ENCODE measurements at regions not wholly inside any gene's neighbourhood (a gene's known extent, or its start where the extent isn't known, plus 50 kb on each side); places are given as distances from the start of the nearest gene placed in this dataset.

DNA sequence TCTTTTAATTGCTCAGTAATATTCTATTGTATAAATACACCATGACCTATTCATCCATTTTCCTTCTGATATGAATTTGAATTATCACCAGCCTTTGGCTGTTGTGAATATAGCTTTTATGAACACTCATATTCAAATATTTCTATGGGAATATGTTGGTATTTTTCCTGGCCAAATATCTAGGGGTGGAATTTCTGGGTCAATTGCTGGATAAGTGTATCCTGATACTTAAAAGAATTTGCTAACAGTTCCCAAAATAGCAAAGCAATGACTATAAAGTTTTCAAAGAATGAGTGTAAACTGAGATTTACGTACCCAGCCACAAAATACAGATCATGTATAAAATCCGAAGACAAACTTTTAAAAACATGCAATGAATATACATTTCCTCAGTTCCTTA is 148.7 kb upstream of the CLEC14A start (continued):
- TF ChIP-seq, protein P1, sequence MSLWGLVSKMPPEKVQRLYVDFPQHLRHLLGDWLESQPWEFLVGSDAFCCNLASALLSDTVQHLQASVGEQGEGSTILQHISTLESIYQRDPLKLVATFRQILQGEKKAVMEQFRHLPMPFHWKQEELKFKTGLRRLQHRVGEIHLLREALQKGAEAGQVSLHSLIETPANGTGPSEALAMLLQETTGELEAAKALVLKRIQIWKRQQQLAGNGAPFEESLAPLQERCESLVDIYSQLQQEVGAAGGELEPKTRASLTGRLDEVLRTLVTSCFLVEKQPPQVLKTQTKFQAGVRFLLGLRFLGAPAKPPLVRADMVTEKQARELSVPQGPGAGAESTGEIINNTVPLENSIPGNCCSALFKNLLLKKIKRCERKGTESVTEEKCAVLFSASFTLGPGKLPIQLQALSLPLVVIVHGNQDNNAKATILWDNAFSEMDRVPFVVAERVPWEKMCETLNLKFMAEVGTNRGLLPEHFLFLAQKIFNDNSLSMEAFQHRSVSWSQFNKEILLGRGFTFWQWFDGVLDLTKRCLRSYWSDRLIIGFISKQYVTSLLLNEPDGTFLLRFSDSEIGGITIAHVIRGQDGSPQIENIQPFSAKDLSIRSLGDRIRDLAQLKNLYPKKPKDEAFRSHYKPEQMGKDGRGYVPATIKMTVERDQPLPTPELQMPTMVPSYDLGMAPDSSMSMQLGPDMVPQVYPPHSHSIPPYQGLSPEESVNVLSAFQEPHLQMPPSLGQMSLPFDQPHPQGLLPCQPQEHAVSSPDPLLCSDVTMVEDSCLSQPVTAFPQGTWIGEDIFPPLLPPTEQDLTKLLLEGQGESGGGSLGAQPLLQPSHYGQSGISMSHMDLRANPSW (CRISPR knock-in tag; IDR thresholded peaks at IDR 0.05; ENCODE audit: borderline replicate concordance): no peak

- BruUV-seq (replicated peaks): no TSS peak
- WGBS (ENCODE audit: low lambda C conversion rate): 1% methylated on average over 1 of the region's 1 CpG
- in situ Hi-C loops (cut with HindIII; ENCODE audit: extremely low pct_ligation_motif_present, low pct_unique_long_range_greater_than_20kb): no loop called here
These were observed 148.2 kb upstream of the CLEC14A start for GRCh38 chr14:38404100-38404541.

More at GRCh38 chr14:38404100-38404541, 148.2 kb upstream of the CLEC14A start:
- Histone ChIP-seq H2AFZ (ENCODE audit: low read length) (no peak overlapping the region), H3K4me1 (ENCODE audit: insufficient read depth, low read length) (no peaks in the 10 kb centered on the region), H3K4me3 (replicated peaks in 1 of 3; ENCODE audit: insufficient read depth in 1 of 3, low read depth in 2 of 3, low read length in 3 of 3) (no peak overlapping the region), H3K79me2 (ENCODE audit: insufficient read depth, low read length) (no peaks in the 10 kb centered on the region), H4K20me1 (ENCODE audit: insufficient read depth, low read length) (no peaks in the 10 kb centered on the region), H3K27me3 (ENCODE audit: control insufficient read depth in 1 of 2, insufficient read depth in 2 of 2, low read length in 2 of 2) (no peaks in the 10 kb centered on the region), H3K4me2 (ENCODE audit: low read depth, low read length) (no peak overlapping the region), H3K9me3 (ENCODE audit: low read length) (no peaks in the 10 kb centered on the region), H3K27ac (ENCODE audit: extremely low read length, insufficient read depth, low read length) (no peak overlapping the region), H3K9ac (ENCODE audit: insufficient read depth, low read depth, low read length) (no peak overlapping the region), H3K36me3 (replicated peaks in 1 of 2; ENCODE audit: control insufficient read depth in 1 of 2, insufficient read depth in 2 of 2, low read length in 2 of 2) (no peaks in the 10 kb centered on the region)
- intact Hi-C loops (cut with micrococcal nuclease; ENCODE audit: unreplicated experiment): no loop called here
- ATAC-seq (no peak), DNase-seq (ENCODE audit: low spot score) (no peak), FAIRE-seq (no peak)
- CTCF ChIA-PET (ENCODE audit: low intra/inter-chr PET ratio, low total read pairs): no interaction called here
- TF ChIP-seq MAFK (conservative IDR thresholded peaks at IDR 0.05 in 1 of 2, IDR thresholded peaks at IDR 0.05 in 1 of 2; ENCODE audit: low read length in 2 of 2): no peak
- TF ChIP-seq, protein P2, sequence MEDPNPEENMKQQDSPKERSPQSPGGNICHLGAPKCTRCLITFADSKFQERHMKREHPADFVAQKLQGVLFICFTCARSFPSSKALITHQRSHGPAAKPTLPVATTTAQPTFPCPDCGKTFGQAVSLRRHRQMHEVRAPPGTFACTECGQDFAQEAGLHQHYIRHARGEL (CRISPR knock-in tag; IDR thresholded peaks at IDR 0.05): no peak
- no peak for TF ChIP-seq ZSCAN9 (CRISPR knock-in tag; IDR thresholded peaks at IDR 0.05; ENCODE audit: borderline replicate concordance)
- no peak for TF ChIP-seq ZNF740 (CRISPR knock-in tag; IDR thresholded peaks at IDR 0.05)
- TF ChIP-seq ZNF772 (CRISPR knock-in tag; IDR thresholded peaks at IDR 0.05): no peak
- no peak for TF ChIP-seq ZFYVE20 (CRISPR knock-in tag; IDR thresholded peaks at IDR 0.05; ENCODE audit: borderline replicate concordance, low read depth)
- no peak for TF ChIP-seq MTF1 (CRISPR knock-in tag; IDR thresholded peaks at IDR 0.05)
- no peak for TF ChIP-seq ZSCAN21 (CRISPR knock-in tag; IDR thresholded peaks at IDR 0.05; ENCODE audit: borderline replicate concordance)
- TF ChIP-seq RBAK (CRISPR knock-in tag; IDR thresholded peaks at IDR 0.05): no peak
- TF ChIP-seq ARNT (IDR thresholded peaks at IDR 0.05): no peak
- TF ChIP-seq, protein P3, sequence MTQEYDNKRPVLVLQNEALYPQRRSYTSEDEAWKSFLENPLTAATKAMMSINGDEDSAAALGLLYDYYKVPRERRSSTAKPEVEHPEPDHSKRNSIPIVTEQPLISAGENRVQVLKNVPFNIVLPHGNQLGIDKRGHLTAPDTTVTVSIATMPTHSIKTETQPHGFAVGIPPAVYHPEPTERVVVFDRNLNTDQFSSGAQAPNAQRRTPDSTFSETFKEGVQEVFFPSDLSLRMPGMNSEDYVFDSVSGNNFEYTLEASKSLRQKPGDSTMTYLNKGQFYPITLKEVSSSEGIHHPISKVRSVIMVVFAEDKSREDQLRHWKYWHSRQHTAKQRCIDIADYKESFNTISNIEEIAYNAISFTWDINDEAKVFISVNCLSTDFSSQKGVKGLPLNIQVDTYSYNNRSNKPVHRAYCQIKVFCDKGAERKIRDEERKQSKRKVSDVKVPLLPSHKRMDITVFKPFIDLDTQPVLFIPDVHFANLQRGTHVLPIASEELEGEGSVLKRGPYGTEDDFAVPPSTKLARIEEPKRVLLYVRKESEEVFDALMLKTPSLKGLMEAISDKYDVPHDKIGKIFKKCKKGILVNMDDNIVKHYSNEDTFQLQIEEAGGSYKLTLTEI (CRISPR knock-in tag; conservative IDR thresholded peaks at IDR 0.05): no peak
- TF ChIP-seq DZIP1 (CRISPR knock-in tag; IDR thresholded peaks at IDR 0.05): no peak
- no peak for TF ChIP-seq WIZ (CRISPR knock-in tag; IDR thresholded peaks at IDR 0.05)
- TF ChIP-seq ZBTB38 (CRISPR knock-in tag; IDR thresholded peaks at IDR 0.05): no peak
- POLR2A ChIA-PET: no interaction called here

All from HepG2 (cell line).